Fibroblast of lung (primary cell): ENCODE measurements at regions not wholly inside any gene's neighbourhood (a gene's known extent, or its start where the extent isn't known, plus 50 kb on each side); places are given as distances from the start of the nearest gene placed in this dataset.
A peak's percentile ranks its signal among the peaks of the same experiment; 100 is the strongest.

Experiments
- DNase-seq, 2 donors: peaks; one replicate each; pipeline versions ENCODE4 v3.0.0 to v3.0.0-alpha.2; 2010; ENCODE audit warnings: low read depth in 2 of 2
- H2AFZ ChIP-seq: 2 replicates; pipeline ENCODE4 v1.5.1; 2012; ENCODE audit warnings: low read length, control low read depth, inconsistent platforms
- H3K27ac ChIP-seq: 2 replicates; pipeline ENCODE4 v1.5.1; 2011; ENCODE audit warnings: low read length, control low read depth; ENCODE audit not compliant: insufficient read depth
- H3K27me3 ChIP-seq: 2 replicates; pipeline ENCODE4 v1.5.1; 2011; ENCODE audit warnings: mild to moderate bottlenecking, low read length; ENCODE audit not compliant: control insufficient read depth, insufficient read depth
- H3K36me3 ChIP-seq: 2 replicates; pipeline ENCODE4 v1.5.1; 2011; ENCODE audit warnings: low read length; ENCODE audit not compliant: control insufficient read depth, insufficient read depth
- H3K4me1 ChIP-seq: 2 replicates; pipeline ENCODE4 v1.5.1; 2011; ENCODE audit warnings: low read length; ENCODE audit not compliant: control insufficient read depth, insufficient read depth; ENCODE audit errors: extremely low read depth
- H3K4me2 ChIP-seq: 2 replicates; pipeline ENCODE4 v1.5.1; 2011; ENCODE audit warnings: low read length, control low read depth; ENCODE audit not compliant: insufficient read depth; ENCODE audit errors: extremely low read depth
- H3K4me3 ChIP-seq, 4 experiments: fragments of 200-600 bp in 1 of 4; sonication (generic) in 1 of 4; replicated peaks in 1 of 4; 2 replicates each; pipeline ENCODE4 v1.5.1; 2011 to 2016; ENCODE audit warnings: low read length in 4 of 4, low read depth in 3 of 4, mild to moderate bottlenecking in 3 of 4, control low read depth in 2 of 4, inconsistent platforms in 1 of 4, mixed read lengths in 1 of 4; ENCODE audit not compliant: insufficient read depth in 1 of 4; ENCODE audit errors: control extremely low read depth in 1 of 4
- H3K79me2 ChIP-seq: 2 replicates; pipeline ENCODE4 v1.5.1; 2012; ENCODE audit warnings: mild to moderate bottlenecking, low read length, inconsistent platforms; ENCODE audit not compliant: control insufficient read depth, insufficient read depth
- H3K9ac ChIP-seq: 2 replicates; pipeline ENCODE4 v1.5.1; 2011; ENCODE audit warnings: mild to moderate bottlenecking, low read length, control low read depth; ENCODE audit not compliant: insufficient read depth
- H3K9me3 ChIP-seq: 2 replicates; pipeline ENCODE4 v1.5.1; 2012; ENCODE audit warnings: low read depth, low read length; ENCODE audit not compliant: control insufficient read depth, insufficient read depth
- H4K20me1 ChIP-seq: 2 replicates; pipeline ENCODE4 v1.5.1; 2011; ENCODE audit warnings: low read length; ENCODE audit not compliant: control insufficient read depth, insufficient read depth; ENCODE audit errors: extremely low read depth
- EZH2 ChIP-seq: IDR thresholded peaks from 2 replicates; pipeline ENCODE4 v1.5.1; 2012; ENCODE audit warnings: low read length, control low read depth, mild to moderate bottlenecking; ENCODE audit errors: missing control alignments
- TF ChIP-seq, protein P1 (sequence below), 2 donors: IDR thresholded peaks in 1 of 2; conservative IDR thresholded peaks in 1 of 2; 1 replicate in 1 of 2; 2 replicates in 1 of 2; pipeline ENCODE4 v1.5.1; 2011 to 2012; ENCODE audit warnings: low read length in 2 of 2, control low read depth in 1 of 2, inconsistent platforms in 1 of 2, low read depth in 1 of 2, mild to moderate bottlenecking in 1 of 2

GRCh38 chr16:80367037-80367658 is 173.6 kb upstream of the DYNLRB2 start:
- no peaks in the 10 kb centered on the region for H3K4me1 ChIP-seq
- TF ChIP-seq EZH2 = no peak
- TF ChIP-seq, protein P1, sequence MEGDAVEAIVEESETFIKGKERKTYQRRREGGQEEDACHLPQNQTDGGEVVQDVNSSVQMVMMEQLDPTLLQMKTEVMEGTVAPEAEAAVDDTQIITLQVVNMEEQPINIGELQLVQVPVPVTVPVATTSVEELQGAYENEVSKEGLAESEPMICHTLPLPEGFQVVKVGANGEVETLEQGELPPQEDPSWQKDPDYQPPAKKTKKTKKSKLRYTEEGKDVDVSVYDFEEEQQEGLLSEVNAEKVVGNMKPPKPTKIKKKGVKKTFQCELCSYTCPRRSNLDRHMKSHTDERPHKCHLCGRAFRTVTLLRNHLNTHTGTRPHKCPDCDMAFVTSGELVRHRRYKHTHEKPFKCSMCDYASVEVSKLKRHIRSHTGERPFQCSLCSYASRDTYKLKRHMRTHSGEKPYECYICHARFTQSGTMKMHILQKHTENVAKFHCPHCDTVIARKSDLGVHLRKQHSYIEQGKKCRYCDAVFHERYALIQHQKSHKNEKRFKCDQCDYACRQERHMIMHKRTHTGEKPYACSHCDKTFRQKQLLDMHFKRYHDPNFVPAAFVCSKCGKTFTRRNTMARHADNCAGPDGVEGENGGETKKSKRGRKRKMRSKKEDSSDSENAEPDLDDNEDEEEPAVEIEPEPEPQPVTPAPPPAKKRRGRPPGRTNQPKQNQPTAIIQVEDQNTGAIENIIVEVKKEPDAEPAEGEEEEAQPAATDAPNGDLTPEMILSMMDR (conservative IDR thresholded peaks at IDR 0.05 in 1 of 2, IDR thresholded peaks at IDR 0.05 in 1 of 2; ENCODE audit: low read depth in 1 of 2, low read length in 2 of 2) = no peak
- no peak for DNase-seq
- no peak overlapping the region for H3K27ac ChIP-seq
- H4K20me1 ChIP-seq = no peaks in the 10 kb centered on the region
- H3K9ac ChIP-seq = no peak overlapping the region
- no peak overlapping the region for H3K4me2 ChIP-seq
- no peaks in the 10 kb centered on the region for H3K36me3 ChIP-seq
- no peaks in the 10 kb centered on the region for H3K9me3 ChIP-seq
- no peak overlapping the region for H2AFZ ChIP-seq
- H3K79me2 ChIP-seq = no peaks in the 10 kb centered on the region
- H3K27me3 ChIP-seq = no peaks in the 10 kb centered on the region
- no peak overlapping the region for H3K4me3 ChIP-seq

- Histone ChIP-seq H3K27ac (no peak overlapping the region), H3K27me3 (no peaks in the 10 kb centered on the region), H3K36me3 (no peaks in the 10 kb centered on the region), H3K4me1 (no peaks in the 10 kb centered on the region), H3K4me3 (no peak overlapping the region), H3K9me3 (no peaks in the 10 kb centered on the region), H3K79me2 (no peaks in the 10 kb centered on the region), H4K20me1 (no peaks in the 10 kb centered on the region), H3K4me2 (no peak overlapping the region), H3K9ac (no peak overlapping the region), H2AFZ (no peak overlapping the region)
- peak in 1 of 2 donors; percentile 41 for DNase-seq
- TF ChIP-seq EZH2 = no peak
- TF ChIP-seq, protein P1 (conservative IDR thresholded peaks at IDR 0.05 in 1 of 2, IDR thresholded peaks at IDR 0.05 in 1 of 2; ENCODE audit: low read depth in 1 of 2, low read length in 2 of 2) = no peak
Measured at GRCh38 chr16:80366023-80366422, 174.8 kb upstream of the DYNLRB2 start.

GRCh38 chr16:80362816-80363215 is 178.0 kb upstream of the DYNLRB2 start:
- Histone ChIP-seq H3K4me2 (no peak overlapping the region), H3K9ac (no peak overlapping the region), H3K4me3 (no peak overlapping the region), H3K36me3 (no peaks in the 10 kb centered on the region), H3K9me3 (no peaks in the 10 kb centered on the region), H3K27me3 (no peaks in the 10 kb centered on the region), H2AFZ (no peak overlapping the region), H3K27ac (no peak overlapping the region), H4K20me1 (no peaks in the 10 kb centered on the region), H3K4me1 (no peaks in the 10 kb centered on the region), H3K79me2 (no peaks in the 10 kb centered on the region)
- DNase-seq = no peak
- TF ChIP-seq, protein P1 (conservative IDR thresholded peaks at IDR 0.05 in 1 of 2, IDR thresholded peaks at IDR 0.05 in 1 of 2; ENCODE audit: low read depth in 1 of 2, low read length in 2 of 2) = no peak
- TF ChIP-seq EZH2 = no peak
